ENCODE measurements at regions not wholly inside any gene's neighbourhood (a gene's known extent, or its start where the extent isn't known, plus 50 kb on each side); places are given as distances from the start of the nearest gene placed in this dataset.

GRCh38 chr2:158022888-158023287, 78.8 kb upstream of the UPP2 start:
- Histone ChIP-seq H3K36me3 (replicated peaks in 1 of 2; ENCODE audit: control insufficient read depth in 1 of 2, insufficient read depth in 2 of 2, low read length in 2 of 2) (no peaks in the 10 kb centered on the region), H4K20me1 (ENCODE audit: insufficient read depth, low read length) (no peaks in the 10 kb centered on the region), H3K4me3 (replicated peaks in 1 of 3; ENCODE audit: low read depth in 2 of 3, low read length in 3 of 3) (no peak overlapping the region), H3K27me3 (ENCODE audit: control insufficient read depth in 2 of 2, insufficient read depth in 2 of 2, low read length in 2 of 2) (no peaks in the 10 kb centered on the region), H3K4me2 (replicated peaks; ENCODE audit: extremely low read depth, low read length, poor library complexity, severe bottlenecking) (no peak overlapping the region), H3K9me3 (replicated peaks in 1 of 2; ENCODE audit: control insufficient read depth in 1 of 2, insufficient read depth in 1 of 2, low read length in 2 of 2) (no peaks in the 10 kb centered on the region), H3K79me2 (ENCODE audit: insufficient read depth, low read length) (no peaks in the 10 kb centered on the region), H3K4me1 (ENCODE audit: control insufficient read depth in 1 of 2, insufficient read depth in 2 of 2, low read length in 2 of 2) (no peaks in the 10 kb centered on the region), H3K9ac (ENCODE audit: insufficient read depth, low read length, poor library complexity, severe bottlenecking) (no peak overlapping the region), H3K27ac (ENCODE audit: low read depth in 1 of 2, low read length in 2 of 2) (no peak overlapping the region), H2AFZ (ENCODE audit: insufficient read depth, low read depth, low read length, poor library complexity, severe bottlenecking) (no peak overlapping the region)
- no peak overlapping the region for H3K27ac Mint-ChIP-seq
- H3K4me3 Mint-ChIP-seq, result no peak overlapping the region
- peaks cover 0 to 1% (median 0%) of the 10 kb centered on the region in 7 donors for H3K9me3 Mint-ChIP-seq
- H3K36me3 Mint-ChIP-seq, result no peaks in the 10 kb centered on the region
- 80% methylated on average over 1 of the region's 1 CpG for WGBS (ENCODE audit: insufficient coverage)
- intact Hi-C loops (cut with micrococcal nuclease), result no loop called here
- DNase-seq, result no peak
- no peak for TF ChIP-seq CTCF (IDR thresholded peaks at IDR 0.05)
- no peaks in the 10 kb centered on the region for H3K4me1 Mint-ChIP-seq
- no peaks in the 10 kb centered on the region for H3K27me3 Mint-ChIP-seq (ENCODE audit: low read depth in 3 of 3)

- intact Hi-C loops (cut with micrococcal nuclease), result no loop called here
- no peaks in the 10 kb centered on the region for H3K27me3 Mint-ChIP-seq (ENCODE audit: low read depth in 3 of 3)
- H3K4me3 Mint-ChIP-seq, result no peak overlapping the region
- no peaks in the 10 kb centered on the region for H3K4me1 ChIP-seq (ENCODE audit: control insufficient read depth in 1 of 2, insufficient read depth in 2 of 2, low read length in 2 of 2)
- H3K4me1 Mint-ChIP-seq, result no peaks in the 10 kb centered on the region
- H3K27ac Mint-ChIP-seq, result no peak overlapping the region
- DNase-seq, result no peak
- no peak for TF ChIP-seq CTCF (IDR thresholded peaks at IDR 0.05)
- no peaks in the 10 kb centered on the region for H4K20me1 ChIP-seq (ENCODE audit: insufficient read depth, low read length)
- no peaks in the 10 kb centered on the region for H3K36me3 ChIP-seq (replicated peaks in 1 of 2; ENCODE audit: control insufficient read depth in 1 of 2, insufficient read depth in 2 of 2, low read length in 2 of 2)
- no peak overlapping the region for H3K4me2 ChIP-seq (replicated peaks; ENCODE audit: extremely low read depth, low read length, poor library complexity, severe bottlenecking)
- no peak overlapping the region for H3K4me3 ChIP-seq (replicated peaks in 1 of 3; ENCODE audit: low read depth in 2 of 3, low read length in 3 of 3)
- H3K27ac ChIP-seq (ENCODE audit: low read depth in 1 of 2, low read length in 2 of 2), result no peak overlapping the region
- no peak overlapping the region for H3K9ac ChIP-seq (ENCODE audit: insufficient read depth, low read length, poor library complexity, severe bottlenecking)
- H3K27me3 ChIP-seq (ENCODE audit: control insufficient read depth in 2 of 2, insufficient read depth in 2 of 2, low read length in 2 of 2), result no peaks in the 10 kb centered on the region
- no peaks in the 10 kb centered on the region for H3K9me3 ChIP-seq (replicated peaks in 1 of 2; ENCODE audit: control insufficient read depth in 1 of 2, insufficient read depth in 1 of 2, low read length in 2 of 2)
- H3K36me3 Mint-ChIP-seq, result no peaks in the 10 kb centered on the region
- H3K79me2 ChIP-seq (ENCODE audit: insufficient read depth, low read length), result no peaks in the 10 kb centered on the region
- WGBS (ENCODE audit: insufficient coverage), result 100% methylated on average over 1 of the region's 3 CpGs
- peaks cover 0 to 1% (median 0%) of the 10 kb centered on the region in 7 donors for H3K9me3 Mint-ChIP-seq
- H2AFZ ChIP-seq (ENCODE audit: insufficient read depth, low read depth, low read length, poor library complexity, severe bottlenecking), result no peak overlapping the region
Measured at GRCh38 chr2:158021226-158021625, 80.5 kb upstream of the UPP2 start.

All from CD14-positive monocyte (primary cell).